A549 (cell line): ENCODE measurements at regions not wholly inside any gene's neighbourhood (a gene's known extent, or its start where the extent isn't known, plus 50 kb on each side); places are given as distances from the start of the nearest gene placed in this dataset.
"Not testable (repeated sequence)": the region's sequence is repeated elsewhere in the genome, so short reads cannot be mapped to it uniquely, and the experiment has no call there.

ENCODE experiments used
- ATAC-seq, 2 experiments: fragments of 200-7000 bp in 1 of 2; fragments of >200 bp in 1 of 2; cut with Nextera tagmentation in 1 of 2; cut with Tn5 transposase in 1 of 2; 3 replicates each; pipeline versions ENCODE4 v1.8.0 to v1.9.1; 2018 to 2020; ENCODE audit warnings: mild to moderate bottlenecking in 1 of 2, moderate library complexity in 1 of 2
- CTCF ChIA-PET: fragments of 300-600 bp; sonication (Branson Sonifier 250); formaldehyde crosslinking; extraction: SDS; loops from one replicate; lab custom pipeline; 2021; ENCODE audit warnings: antibody characterized with exemption, inconsistent platforms; lab: Yijun Ruan, JAX
- POLR2A ChIA-PET: fragments of 350-600 bp; formaldehyde crosslinking; extraction: SDS; loops from one replicate; lab custom pipeline; 2021; ENCODE audit warnings: antibody characterized with exemption, inconsistent platforms; lab: Yijun Ruan, JAX
- DNase-seq, 2 experiments: peaks; one replicate each; pipeline versions ENCODE4 v3.0.0 to v3.0.0-alpha.2; 2011 to 2016; ENCODE audit warnings: low read depth in 1 of 2, low spot score in 1 of 2
- FAIRE-seq: peaks from 2 replicates; lab custom pipeline; 2011; peaks lifted over from hg19 to GRCh38; lab: Jason Lieb, UNC
- H3K27ac ChIP-seq, 2 experiments: fragments of >200 bp; sonication (Bioruptor Twin); formaldehyde crosslinking; 3 replicates each; pipeline ENCODE4 v1.5.1; 2016 to 2017
- H3K4me1 ChIP-seq: fragments of >200 bp; sonication (Bioruptor Twin); formaldehyde crosslinking; 3 replicates; pipeline ENCODE4 v1.6.1; 2016
- H3K4me2 ChIP-seq: fragments of >200 bp; sonication (Bioruptor Twin); formaldehyde crosslinking; 3 replicates; pipeline ENCODE4 v1.6.1; 2016
- H3K4me3 ChIP-seq: fragments of >200 bp; sonication (Bioruptor Twin); formaldehyde crosslinking; 3 replicates; pipeline ENCODE4 v1.5.1; 2016
- H3K9me3 ChIP-seq: fragments of >200 bp; sonication (Bioruptor Twin); formaldehyde crosslinking; 3 replicates; pipeline ENCODE4 v1.6.1; 2016
- BCL3 ChIP-seq: fragments of >200 bp; sonication (Bioruptor Twin); formaldehyde crosslinking; IDR thresholded peaks from 3 replicates; pipeline ENCODE4 v1.6.1; 2016
- CBX2 ChIP-seq: fragments of 200-600 bp; sonication (generic); IDR thresholded peaks from 2 replicates; pipeline ENCODE4 v1.6.1; 2016; ENCODE audit warnings: low read depth, mild to moderate bottlenecking, borderline replicate concordance
- CBX8 ChIP-seq: fragments of 200-600 bp; sonication (generic); IDR thresholded peaks from 2 replicates; pipeline ENCODE4 v1.6.1; 2016
- CEBPB ChIP-seq, 2 experiments: fragments of >200 bp in 1 of 2; sonication (Bioruptor Twin) in 1 of 2; formaldehyde crosslinking in 1 of 2; IDR thresholded peaks; 2 replicates each; pipeline ENCODE4 v1.6.1; 2012 to 2016
- CTCF ChIP-seq: fragments of >200 bp; sonication (Bioruptor Twin); formaldehyde crosslinking; IDR thresholded peaks from 3 replicates; pipeline ENCODE4 v1.5.1; 2016
- E2F6 ChIP-seq: IDR thresholded peaks from 2 replicates; pipeline ENCODE4 v1.6.1; 2012; ENCODE audit warnings: low read depth, borderline replicate concordance
- EHMT2 ChIP-seq: fragments of 200-600 bp; sonication (generic); IDR thresholded peaks from 2 replicates; pipeline ENCODE4 v1.6.1; 2016; ENCODE audit warnings: antibody characterized with exemption, low read depth, mild to moderate bottlenecking, moderate library complexity
- EP300 ChIP-seq, 2 experiments: fragments of >200 bp; sonication (Bioruptor Twin); formaldehyde crosslinking; IDR thresholded peaks; 2 replicates in 1 of 2; 3 replicates in 1 of 2; pipeline ENCODE4 v1.6.1; 2016 to 2017
- FOSB ChIP-seq: fragments of 250-450 bp; sonication (Bioruptor Pico); IDR thresholded peaks from 2 replicates; pipeline ENCODE4 v1.5.0; 2020; ENCODE audit warnings: mild to moderate bottlenecking, moderate library complexity
- HDAC2 ChIP-seq: fragments of 200-600 bp; sonication (generic); IDR thresholded peaks from 2 replicates; pipeline ENCODE4 v1.6.1; 2016
- HMGXB4 ChIP-seq: fragments of 250-450 bp; sonication (Bioruptor Pico); IDR thresholded peaks from 2 replicates; pipeline ENCODE4 v1.5.0; 2021; ENCODE audit warnings: mild to moderate bottlenecking, moderate library complexity, borderline replicate concordance
- HOXB5 ChIP-seq: fragments of 250-450 bp; sonication (Bioruptor Pico); IDR thresholded peaks from 2 replicates; pipeline ENCODE4 v1.5.0; 2020; ENCODE audit warnings: mild to moderate bottlenecking, moderate library complexity
- MAX ChIP-seq: IDR thresholded peaks from 2 replicates; pipeline ENCODE4 v1.6.1; 2012
- NPAS2 ChIP-seq: fragments of 250-450 bp; sonication (Bioruptor Pico); IDR thresholded peaks from 2 replicates; pipeline ENCODE4 v1.8.0; 2022; ENCODE audit warnings: mild to moderate bottlenecking, moderate library complexity, borderline replicate concordance
- NR3C1 ChIP-seq: fragments of >200 bp; sonication (Bioruptor Twin); formaldehyde crosslinking; IDR thresholded peaks from 3 replicates; pipeline ENCODE4 v1.6.1; 2017
- POLR2A ChIP-seq: IDR thresholded peaks from 2 replicates; pipeline ENCODE4 v1.6.1; 2012; ENCODE audit warnings: mild to moderate bottlenecking, low read length
- RARB ChIP-seq: fragments of 250-450 bp; sonication (Bioruptor Pico); IDR thresholded peaks from 2 replicates; pipeline ENCODE4 v1.8.0; 2021; ENCODE audit warnings: mild to moderate bottlenecking, moderate library complexity
- WGBS: methylation state at CpG from one replicate; pipeline ENCODE4 v1.1.6; 2017; ENCODE audit errors: missing lambda C conversion rate; 5-methylcytosine and 5-hydroxymethylcytosine counted together

GRCh38 chr6:144969602-144970272 is 684.6 kb downstream of the UTRN start:
- WGBS: 59% methylated on average over 6 of the region's 6 CpGs
- ChIA-PET CTCF (interaction anchor here (0.9 kb wide), 1 partner anchor 8 kb away, joined by 4 read pairs; no protein-coding TSS in a partner anchor), POLR2A (no interaction called here)
- no peak overlapping the region for H3K4me2 ChIP-seq
- no peak overlapping the region for H3K4me3 ChIP-seq
- no peaks in the 10 kb centered on the region for H3K9me3 ChIP-seq
- ATAC-seq (no peak), FAIRE-seq (no peak), DNase-seq (no peak)
- H3K27ac ChIP-seq: no peak overlapping the region
- no peaks in the 10 kb centered on the region for H3K4me1 ChIP-seq
- TF ChIP-seq FOSB (CRISPR knock-in tag): no peak
- TF ChIP-seq HDAC2: no peak
- no peak for TF ChIP-seq CEBPB (IDR thresholded peaks at IDR 0.05)
- TF ChIP-seq EHMT2: no peak
- TF ChIP-seq NR3C1: no peak
- TF ChIP-seq, all 56 proteins: peak for 0

- H3K27ac ChIP-seq, FAIRE-seq, H3K4me1 ChIP-seq, POLR2A ChIA-PET, H3K4me3 ChIP-seq, H3K9me3 ChIP-seq: not testable (repeated sequence)
- WGBS: 26% methylated on average over 5 of the region's 8 CpGs
- CTCF ChIA-PET: interaction anchor here (1.1 to 1.3 kb wide), 3 partner anchors 8 to 45 kb away, joined by 3 to 4 read pairs (median 3); no protein-coding TSS in a partner anchor
- ATAC-seq: peak; percentile 50 to 60; a peak in 2 of 6 replicates
- H3K4me2 ChIP-seq: peak overlapping the region; percentile 38; the same call in 2 of the 3 replicates
- DNase-seq: peak in 1 of 2 experiments; percentile 15
Measured at GRCh38 chr6:144977250-144977864, 692.2 kb downstream of the UTRN start.

GRCh38 chr6:144978208-144978607 is 693.1 kb downstream of the UTRN start:
- TF ChIP-seq CTCF (no peak), RARB (CRISPR knock-in tag) (no peak), CBX2 (no peak), BCL3 (no peak), POLR2A (no peak), E2F6 (no peak), CBX8 (no peak), HMGXB4 (CRISPR knock-in tag) (no peak), NPAS2 (CRISPR knock-in tag) (no peak), HOXB5 (CRISPR knock-in tag) (no peak), EP300 (IDR thresholded peaks at IDR 0.05) (no peak), HDAC2 (no peak), MAX (no peak)
- FAIRE-seq (no peak), ATAC-seq (no peak), DNase-seq (no peak)
- no peak overlapping the region for H3K27ac ChIP-seq
- H3K4me3 ChIP-seq: no peak overlapping the region
- ChIA-PET CTCF (interaction anchor here (1.1 to 1.3 kb wide), 2 partner anchors 9 to 14 kb away, joined by 3 to 4 read pairs; no protein-coding TSS in a partner anchor), POLR2A (no interaction called here)
- no peak overlapping the region for H3K4me2 ChIP-seq
- H3K9me3 ChIP-seq: no peaks in the 10 kb centered on the region
- H3K4me1 ChIP-seq: no peaks in the 10 kb centered on the region
